WERI-Rb-1 (cell line): ENCODE measurements at regions not wholly inside any gene's neighbourhood (a gene's known extent, or its start where the extent isn't known, plus 50 kb on each side); places are given as distances from the start of the nearest gene placed in this dataset.

ENCODE experiments used
- DNase-seq: peaks from one replicate; pipeline ENCODE4 v3.0.0-alpha.2; 2020
- H3K27ac ChIP-seq: fragments of 250-450 bp; sonication (Bioruptor Pico); 2 replicates; pipeline ENCODE4 v1.5.1; 2020; ENCODE audit warnings: mild to moderate bottlenecking, moderate library complexity
- H3K27me3 ChIP-seq: fragments of 250-450 bp; sonication (Bioruptor Pico); 2 replicates; pipeline ENCODE4 v1.5.1; 2021; ENCODE audit warnings: mild to moderate bottlenecking, low read depth, moderate library complexity; ENCODE audit not compliant: insufficient read depth, severe bottlenecking
- H3K36me3 ChIP-seq: fragments of 250-450 bp; sonication (Bioruptor Pico); 2 replicates; pipeline ENCODE4 v1.5.1; 2020; ENCODE audit warnings: mild to moderate bottlenecking, moderate library complexity
- H3K4me3 ChIP-seq: 2 replicates; pipeline ENCODE4 v1.5.1; 2011; ENCODE audit warnings: low read depth, mild to moderate bottlenecking, control low read depth, low read length
- H3K9me3 ChIP-seq: fragments of 250-450 bp; sonication (Bioruptor Pico); 2 replicates; pipeline ENCODE4 v1.5.1; 2021; ENCODE audit warnings: mild to moderate bottlenecking, moderate library complexity; ENCODE audit not compliant: severe bottlenecking
- CTCF ChIP-seq: IDR thresholded peaks from 2 replicates; pipeline ENCODE4 v1.5.1; 2011; ENCODE audit warnings: low read depth, mild to moderate bottlenecking, control low read depth, inconsistent platforms, low read length

- Histone ChIP-seq H3K4me3 (no peak overlapping the region), H3K36me3 (no peaks in the 10 kb centered on the region), H3K27me3 (no peaks in the 10 kb centered on the region), H3K9me3 (no peaks in the 10 kb centered on the region), H3K27ac (no peak overlapping the region)
- no peak for DNase-seq
- no peak for TF ChIP-seq CTCF
These were observed 62.6 kb downstream of the DUSP6 start for GRCh38 chr12:89289720-89290119.

- no peak for TF ChIP-seq CTCF
- H3K9me3 ChIP-seq, result no peaks in the 10 kb centered on the region
- no peak for DNase-seq
- no peaks in the 10 kb centered on the region for H3K36me3 ChIP-seq
- H3K27me3 ChIP-seq, result no peaks in the 10 kb centered on the region
- H3K27ac ChIP-seq, result no peak overlapping the region
- no peak overlapping the region for H3K4me3 ChIP-seq
These were observed 63.3 kb downstream of the DUSP6 start for GRCh38 chr12:89288959-89289358.

GRCh38 chr12:89286501-89286900, 65.8 kb downstream of the DUSP6 start:
- TF ChIP-seq CTCF, result no peak
- H3K9me3 ChIP-seq, result no peaks in the 10 kb centered on the region
- no peak overlapping the region for H3K4me3 ChIP-seq
- H3K27ac ChIP-seq, result no peak overlapping the region
- H3K27me3 ChIP-seq, result no peaks in the 10 kb centered on the region
- no peak for DNase-seq
- H3K36me3 ChIP-seq, result no peaks in the 10 kb centered on the region

GRCh38 chr12:89281539-89281867, 70.8 kb downstream of the DUSP6 start:
- Histone ChIP-seq H3K27me3 (no peaks in the 10 kb centered on the region), H3K36me3 (no peaks in the 10 kb centered on the region), H3K9me3 (no peaks in the 10 kb centered on the region), H3K4me3 (no peak overlapping the region), H3K27ac (no peak overlapping the region)
- no peak for TF ChIP-seq CTCF
- DNase-seq, result no peak

- Histone ChIP-seq H3K27ac (no peak overlapping the region), H3K27me3 (no peaks in the 10 kb centered on the region), H3K9me3 (no peaks in the 10 kb centered on the region), H3K4me3 (no peak overlapping the region), H3K36me3 (no peaks in the 10 kb centered on the region)
- no peak for DNase-seq
- TF ChIP-seq CTCF, result no peak
These were observed 71.3 kb downstream of the DUSP6 start for GRCh38 chr12:89280833-89281538.

- no peak for TF ChIP-seq CTCF
- Histone ChIP-seq H3K9me3 (no peaks in the 10 kb centered on the region), H3K4me3 (no peak overlapping the region), H3K36me3 (no peaks in the 10 kb centered on the region), H3K27me3 (no peaks in the 10 kb centered on the region), H3K27ac (no peak overlapping the region)
- no peak for DNase-seq
These were observed 72.8 kb downstream of the DUSP6 start for GRCh38 chr12:89279499-89279898.
